ENCODE measurements at regions not wholly inside any gene's neighbourhood (a gene's known extent, or its start where the extent isn't known, plus 50 kb on each side); places are given as distances from the start of the nearest gene placed in this dataset.

GRCh38 chr9:81363916-81364480, 325.3 kb downstream of the TLE1 start:
- Histone ChIP-seq H3K27me3 (ENCODE audit: control insufficient read depth, insufficient read depth, low read length) (no peaks in the 10 kb centered on the region), H3K36me3 (ENCODE audit: control insufficient read depth, insufficient read depth, low read length) (no peaks in the 10 kb centered on the region), H3K4me3 (ENCODE audit: low read depth, low read length) (no peak overlapping the region)
- no peak for DNase-seq (ENCODE audit: low read depth)
- TF ChIP-seq CTCF (IDR thresholded peaks at IDR 0.05; ENCODE audit: insufficient read depth, low read length, poor library complexity, severe bottlenecking): no peak

GRCh38 chr9:81361296-81361695, 328.1 kb downstream of the TLE1 start:
- TF ChIP-seq CTCF (IDR thresholded peaks at IDR 0.05; ENCODE audit: insufficient read depth, low read length, poor library complexity, severe bottlenecking): no peak
- H3K36me3 ChIP-seq (ENCODE audit: control insufficient read depth, insufficient read depth, low read length): no peaks in the 10 kb centered on the region
- H3K4me3 ChIP-seq (ENCODE audit: low read depth, low read length): no peak overlapping the region
- H3K27me3 ChIP-seq (ENCODE audit: control insufficient read depth, insufficient read depth, low read length): no peaks in the 10 kb centered on the region
- no peak for DNase-seq (ENCODE audit: low read depth)

- Histone ChIP-seq H3K36me3 (ENCODE audit: control insufficient read depth, insufficient read depth, low read length) (no peaks in the 10 kb centered on the region), H3K27me3 (ENCODE audit: control insufficient read depth, insufficient read depth, low read length) (no peaks in the 10 kb centered on the region), H3K4me3 (ENCODE audit: low read depth, low read length) (no peak overlapping the region)
- TF ChIP-seq CTCF (IDR thresholded peaks at IDR 0.05; ENCODE audit: insufficient read depth, low read length, poor library complexity, severe bottlenecking): no peak
- DNase-seq (ENCODE audit: low read depth): no peak
Observed at GRCh38 chr9:81351166-81351565, 338.2 kb downstream of the TLE1 start.

- no peak for DNase-seq (ENCODE audit: low read depth)
- no peaks in the 10 kb centered on the region for H3K27me3 ChIP-seq (ENCODE audit: control insufficient read depth, insufficient read depth, low read length)
- H3K36me3 ChIP-seq (ENCODE audit: control insufficient read depth, insufficient read depth, low read length): no peaks in the 10 kb centered on the region
- TF ChIP-seq CTCF (IDR thresholded peaks at IDR 0.05; ENCODE audit: insufficient read depth, low read length, poor library complexity, severe bottlenecking): no peak
- no peak overlapping the region for H3K4me3 ChIP-seq (ENCODE audit: low read depth, low read length)
Observed at GRCh38 chr9:81344366-81344765, 345.0 kb downstream of the TLE1 start.

- H3K27me3 ChIP-seq (ENCODE audit: control insufficient read depth, insufficient read depth, low read length): no peaks in the 10 kb centered on the region
- H3K4me3 ChIP-seq (ENCODE audit: low read depth, low read length): no peak overlapping the region
- H3K36me3 ChIP-seq (ENCODE audit: control insufficient read depth, insufficient read depth, low read length): no peaks in the 10 kb centered on the region
- no peak for TF ChIP-seq CTCF (IDR thresholded peaks at IDR 0.05; ENCODE audit: insufficient read depth, low read length, poor library complexity, severe bottlenecking)
- DNase-seq (ENCODE audit: low read depth): no peak
Observed at GRCh38 chr9:81335879-81336421, 353.4 kb downstream of the TLE1 start.

GRCh38 chr9:81321551-81321950, 367.8 kb downstream of the TLE1 start:
- DNase-seq (ENCODE audit: low read depth): no peak
- no peak for TF ChIP-seq CTCF (IDR thresholded peaks at IDR 0.05; ENCODE audit: insufficient read depth, low read length, poor library complexity, severe bottlenecking)
- Histone ChIP-seq H3K4me3 (ENCODE audit: low read depth, low read length) (no peak overlapping the region), H3K36me3 (ENCODE audit: control insufficient read depth, insufficient read depth, low read length) (no peaks in the 10 kb centered on the region), H3K27me3 (ENCODE audit: control insufficient read depth, insufficient read depth, low read length) (no peaks in the 10 kb centered on the region)

Measured in kidney epithelial cell (primary cell).